ENCODE measurements at regions not wholly inside any gene's neighbourhood (a gene's known extent, or its start where the extent isn't known, plus 50 kb on each side); places are given as distances from the start of the nearest gene placed in this dataset.

DNA sequence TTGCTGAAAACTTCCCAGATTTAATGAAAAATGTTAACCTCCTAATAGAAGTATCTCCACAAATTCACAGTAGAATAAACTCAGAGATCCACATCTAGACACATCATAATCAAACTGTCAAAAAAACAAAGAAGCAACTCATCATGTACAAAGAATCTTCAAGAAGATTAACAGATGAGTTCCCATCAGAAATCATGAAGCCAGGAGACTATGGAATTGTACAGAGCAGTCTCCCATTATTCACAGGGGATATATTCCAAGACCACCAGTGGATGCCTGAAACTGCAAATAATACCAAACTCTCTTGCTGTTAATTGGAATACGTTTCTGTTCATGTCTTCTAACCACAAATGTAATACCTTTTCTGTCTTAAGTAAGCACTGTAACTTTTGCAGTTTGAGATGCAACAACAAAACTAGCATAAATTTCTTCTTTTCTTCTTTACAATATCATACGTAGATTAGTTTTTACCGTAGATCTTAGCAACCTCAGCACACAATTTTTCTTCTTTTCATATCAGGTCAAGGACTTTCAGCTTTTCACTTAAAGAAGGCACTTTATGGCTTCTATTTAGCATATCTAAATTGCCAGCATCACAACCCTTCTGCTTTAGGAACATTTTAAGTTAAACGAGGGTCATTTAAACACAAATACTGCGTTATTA is 70.3 kb upstream of the MIR17HG start:
- DNase-seq, result no peak
- no peaks in the 10 kb centered on the region for H3K9me3 ChIP-seq
- intact Hi-C loops (cut with DNase I, micrococcal nuclease), result no loop called here
- no peak overlapping the region for H3K4me3 ChIP-seq
- no peaks in the 10 kb centered on the region for H3K4me1 ChIP-seq (ENCODE audit: low read depth)
- H3K36me3 ChIP-seq (ENCODE audit: low read depth), result no peaks in the 10 kb centered on the region
- no peak for ATAC-seq
- TF ChIP-seq, protein P1, sequence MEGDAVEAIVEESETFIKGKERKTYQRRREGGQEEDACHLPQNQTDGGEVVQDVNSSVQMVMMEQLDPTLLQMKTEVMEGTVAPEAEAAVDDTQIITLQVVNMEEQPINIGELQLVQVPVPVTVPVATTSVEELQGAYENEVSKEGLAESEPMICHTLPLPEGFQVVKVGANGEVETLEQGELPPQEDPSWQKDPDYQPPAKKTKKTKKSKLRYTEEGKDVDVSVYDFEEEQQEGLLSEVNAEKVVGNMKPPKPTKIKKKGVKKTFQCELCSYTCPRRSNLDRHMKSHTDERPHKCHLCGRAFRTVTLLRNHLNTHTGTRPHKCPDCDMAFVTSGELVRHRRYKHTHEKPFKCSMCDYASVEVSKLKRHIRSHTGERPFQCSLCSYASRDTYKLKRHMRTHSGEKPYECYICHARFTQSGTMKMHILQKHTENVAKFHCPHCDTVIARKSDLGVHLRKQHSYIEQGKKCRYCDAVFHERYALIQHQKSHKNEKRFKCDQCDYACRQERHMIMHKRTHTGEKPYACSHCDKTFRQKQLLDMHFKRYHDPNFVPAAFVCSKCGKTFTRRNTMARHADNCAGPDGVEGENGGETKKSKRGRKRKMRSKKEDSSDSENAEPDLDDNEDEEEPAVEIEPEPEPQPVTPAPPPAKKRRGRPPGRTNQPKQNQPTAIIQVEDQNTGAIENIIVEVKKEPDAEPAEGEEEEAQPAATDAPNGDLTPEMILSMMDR (IDR thresholded peaks at IDR 0.05), result no peak

DNA sequence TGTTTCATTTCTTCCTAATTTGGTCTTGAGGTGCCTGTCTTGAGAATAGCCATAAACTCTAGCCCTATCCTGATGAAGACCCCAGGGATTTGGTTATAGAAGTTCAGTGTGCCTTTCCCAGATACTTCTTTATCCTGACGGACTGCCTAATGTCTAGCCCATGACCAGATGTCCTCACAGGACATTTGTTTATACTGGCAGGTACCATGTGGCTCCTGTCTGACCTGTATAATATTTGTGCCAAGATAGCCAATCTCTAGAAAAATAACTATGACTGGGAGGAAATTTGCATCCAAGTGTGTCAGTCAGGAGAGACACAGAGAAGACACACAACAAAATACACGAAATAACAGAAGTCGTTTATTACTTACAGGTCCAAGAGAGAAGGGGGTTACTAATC is 69.2 kb upstream of the MIR17HG start:
- DNase-seq (no peak), ATAC-seq (no peak)
- H3K9me3 ChIP-seq, result no peaks in the 10 kb centered on the region
- no peaks in the 10 kb centered on the region for H3K36me3 ChIP-seq (ENCODE audit: low read depth)
- no peak overlapping the region for H3K4me3 ChIP-seq
- intact Hi-C loops (cut with DNase I, micrococcal nuclease), result no loop called here
- no peaks in the 10 kb centered on the region for H3K4me1 ChIP-seq (ENCODE audit: low read depth)
- TF ChIP-seq, protein P1 (IDR thresholded peaks at IDR 0.05), result no peak

DNA sequence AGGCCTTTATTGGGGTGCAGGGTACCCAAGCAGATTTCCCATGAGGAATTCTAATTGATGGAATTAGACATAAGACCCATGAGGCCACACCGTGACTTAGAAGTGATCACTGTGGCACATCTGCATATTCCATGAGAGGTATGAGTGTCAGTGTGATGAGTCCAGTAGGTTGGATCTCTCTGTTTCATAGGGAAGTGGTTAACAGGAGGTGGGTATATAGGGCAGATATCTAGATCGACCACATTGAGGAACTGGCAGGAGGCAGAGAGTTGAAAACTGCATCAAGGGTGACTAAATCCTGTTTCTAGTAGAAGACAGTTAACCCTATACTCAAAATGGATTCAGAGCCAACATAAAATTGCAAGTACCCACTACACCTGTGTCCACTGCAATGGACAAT is 68.6 kb upstream of the MIR17HG start:
- Histone ChIP-seq H3K36me3 (ENCODE audit: low read depth) (no peaks in the 10 kb centered on the region), H3K9me3 (no peaks in the 10 kb centered on the region), H3K4me1 (ENCODE audit: low read depth) (no peaks in the 10 kb centered on the region), H3K4me3 (no peak overlapping the region)
- DNase-seq (no peak), ATAC-seq (no peak)
- intact Hi-C loops (cut with DNase I, micrococcal nuclease), result no loop called here
- TF ChIP-seq, protein P1 (IDR thresholded peaks at IDR 0.05), result no peak

DNA sequence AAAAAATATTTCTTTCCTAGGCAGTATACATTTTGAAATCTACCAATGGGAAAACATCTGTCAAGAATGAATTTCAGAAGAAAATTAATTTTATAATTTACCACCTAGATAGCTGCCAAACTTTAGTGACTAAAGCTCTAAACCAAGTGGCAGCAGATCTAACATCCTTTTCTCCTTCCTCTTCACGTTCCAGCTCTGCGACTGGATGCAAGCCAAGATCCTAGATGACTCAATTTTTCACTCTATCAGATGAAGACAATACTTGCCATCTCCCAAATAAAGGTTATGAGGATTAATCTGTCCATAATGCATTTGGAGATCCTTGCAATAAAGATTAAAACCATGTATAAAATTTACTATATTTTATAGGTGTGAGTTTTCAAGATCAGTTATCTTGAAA is 66.7 kb upstream of the MIR17HG start:
- TF ChIP-seq, protein P1 (IDR thresholded peaks at IDR 0.05), result no peak
- no peaks in the 10 kb centered on the region for H3K36me3 ChIP-seq (ENCODE audit: low read depth)
- DNase-seq, result no peak
- H3K4me1 ChIP-seq (ENCODE audit: low read depth), result no peaks in the 10 kb centered on the region
- H3K4me3 ChIP-seq, result no peak overlapping the region
- intact Hi-C loops (cut with DNase I, micrococcal nuclease), result no loop called here
- no peaks in the 10 kb centered on the region for H3K9me3 ChIP-seq
- ATAC-seq, result no peak

DNA sequence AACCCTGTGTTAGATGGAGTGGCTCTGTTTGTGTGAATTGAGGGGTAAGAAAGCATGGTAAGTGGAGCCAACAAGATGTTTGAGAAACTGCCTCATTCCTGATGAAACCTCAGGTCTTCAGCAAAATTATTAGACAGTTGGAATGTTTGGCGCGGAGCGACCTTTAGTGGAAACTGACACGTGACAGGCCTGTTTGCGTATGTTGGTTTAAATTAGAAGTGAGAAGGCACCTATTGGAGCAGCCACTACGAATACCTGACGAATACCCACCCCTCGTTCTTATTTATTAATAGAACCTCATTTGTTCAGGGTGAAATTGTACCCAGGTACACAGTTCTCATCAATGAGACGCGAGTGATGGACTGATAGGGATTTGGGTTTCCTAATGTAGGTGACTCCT is 63.2 kb upstream of the MIR17HG start:
- DNase-seq (no peak), ATAC-seq (no peak)
- intact Hi-C loops (cut with DNase I, micrococcal nuclease), result no loop called here
- Histone ChIP-seq H3K4me1 (ENCODE audit: low read depth) (no peaks in the 10 kb centered on the region), H3K36me3 (ENCODE audit: low read depth) (no peaks in the 10 kb centered on the region), H3K9me3 (no peaks in the 10 kb centered on the region), H3K4me3 (no peak overlapping the region)
- TF ChIP-seq, protein P1 (IDR thresholded peaks at IDR 0.05), result no peak

DNA sequence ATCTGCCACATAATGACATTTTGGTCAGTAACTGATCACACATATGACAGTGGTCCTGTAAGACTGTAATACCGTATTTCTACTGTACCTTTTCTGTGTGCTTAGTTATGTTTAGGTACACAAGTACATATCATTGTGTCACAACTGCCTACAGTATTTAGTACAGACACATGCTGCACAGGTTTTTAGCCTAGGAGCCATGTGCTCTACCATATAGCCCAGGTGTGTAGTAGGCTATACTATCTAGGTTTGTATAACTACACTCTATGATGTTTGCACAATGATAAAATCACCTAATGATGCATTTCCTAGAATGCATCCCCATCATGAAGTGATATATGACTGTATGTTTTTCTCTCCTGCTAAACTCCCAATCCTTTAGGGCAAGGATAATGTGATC is 61.2 kb upstream of the MIR17HG start:
- no peak overlapping the region for H3K4me3 ChIP-seq
- TF ChIP-seq, protein P1 (IDR thresholded peaks at IDR 0.05), result no peak
- peak; percentile 73 for ATAC-seq
- no peak for DNase-seq
- intact Hi-C loops (cut with DNase I, micrococcal nuclease), result no loop called here
- H3K9me3 ChIP-seq, result no peaks in the 10 kb centered on the region
- no peaks in the 10 kb centered on the region for H3K36me3 ChIP-seq (ENCODE audit: low read depth)
- H3K4me1 ChIP-seq (ENCODE audit: low read depth), result no peaks in the 10 kb centered on the region
